Type B pancreatic cell (in vitro differentiated cells): ENCODE measurements at regions not wholly inside any gene's neighbourhood (a gene's known extent, or its start where the extent isn't known, plus 50 kb on each side); places are given as distances from the start of the nearest gene placed in this dataset.

Experiments
- DNase-seq: peaks from one replicate; pipeline ENCODE4 v3.0.0; 2021; ENCODE audit warnings: mixed read lengths; ENCODE audit not compliant: unreplicated experiment; ENCODE audit errors: extremely low spot score
- H3K27ac Mint-ChIP-seq: 2 replicates; pipeline ENCODE4 v1.8.0; 2021; ENCODE audit warnings: mild to moderate bottlenecking, mixed read lengths
- H3K27me3 Mint-ChIP-seq: 2 replicates; pipeline ENCODE4 v1.8.0; 2021; ENCODE audit warnings: mixed read lengths
- H3K36me3 Mint-ChIP-seq: 2 replicates; pipeline ENCODE4 v1.8.0; 2021; ENCODE audit warnings: mixed read lengths
- H3K4me1 Mint-ChIP-seq: one replicate; pipeline ENCODE4 v1.8.0; 2021; ENCODE audit warnings: mixed read lengths; ENCODE audit not compliant: unreplicated experiment
- H3K4me3 Mint-ChIP-seq: 2 replicates; pipeline ENCODE4 v1.8.0; 2021; ENCODE audit warnings: mild to moderate bottlenecking, mixed read lengths
- H3K9me3 Mint-ChIP-seq: 2 replicates; pipeline ENCODE4 v1.8.0; 2021; ENCODE audit warnings: mixed read lengths
- CTCF ChIP-seq: fragments of 200-600 bp; sonication (generic); conservative IDR thresholded peaks from 2 replicates; pipeline ENCODE4 v1.5.0; 2021; ENCODE audit warnings: antibody characterized with exemption, mild to moderate bottlenecking

- Mint-ChIP-seq H3K9me3 (no peaks in the 10 kb centered on the region), H3K36me3 (no peaks in the 10 kb centered on the region), H3K27me3 (no peaks in the 10 kb centered on the region), H3K4me1 (no peaks in the 10 kb centered on the region), H3K27ac (no peak overlapping the region), H3K4me3 (no peak overlapping the region)
- no peak for DNase-seq
- TF ChIP-seq CTCF: no peak
Observed at GRCh38 chr4:81527709-81528108, 56.0 kb upstream of the RASGEF1B start.

- Mint-ChIP-seq H3K36me3 (no peaks in the 10 kb centered on the region), H3K4me1 (no peaks in the 10 kb centered on the region), H3K27ac (no peak overlapping the region), H3K4me3 (no peak overlapping the region), H3K27me3 (no peaks in the 10 kb centered on the region), H3K9me3 (no peaks in the 10 kb centered on the region)
- no peak for TF ChIP-seq CTCF
- DNase-seq: no peak
Observed at GRCh38 chr4:81527115-81527514, 55.4 kb upstream of the RASGEF1B start.

- H3K36me3 Mint-ChIP-seq: no peaks in the 10 kb centered on the region
- no peaks in the 10 kb centered on the region for H3K9me3 Mint-ChIP-seq
- no peak for DNase-seq
- H3K4me1 Mint-ChIP-seq: no peaks in the 10 kb centered on the region
- H3K4me3 Mint-ChIP-seq: no peak overlapping the region
- no peak overlapping the region for H3K27ac Mint-ChIP-seq
- no peak for TF ChIP-seq CTCF
- no peaks in the 10 kb centered on the region for H3K27me3 Mint-ChIP-seq
Observed at GRCh38 chr4:81526706-81527105, 55.0 kb upstream of the RASGEF1B start.

GRCh38 chr4:81523672-81524327 is 52.1 kb upstream of the RASGEF1B start:
- no peak for DNase-seq

GRCh38 chr4:81522711-81523110 is 51.0 kb upstream of the RASGEF1B start:
- no peak overlapping the region for H3K27ac Mint-ChIP-seq
- TF ChIP-seq CTCF: no peak
- no peak for DNase-seq
- H3K4me1 Mint-ChIP-seq: no peaks in the 10 kb centered on the region
- no peaks in the 10 kb centered on the region for H3K36me3 Mint-ChIP-seq
- H3K9me3 Mint-ChIP-seq: no peaks in the 10 kb centered on the region
- no peaks in the 10 kb centered on the region for H3K27me3 Mint-ChIP-seq
- H3K4me3 Mint-ChIP-seq: no peak overlapping the region

More at GRCh38 chr4:81523672-81524327, 52.1 kb upstream of the RASGEF1B start:
- Mint-ChIP-seq H3K27me3 (no peaks in the 10 kb centered on the region), H3K4me3 (no peak overlapping the region), H3K4me1 (no peaks in the 10 kb centered on the region), H3K9me3 (no peaks in the 10 kb centered on the region), H3K27ac (no peak overlapping the region), H3K36me3 (no peaks in the 10 kb centered on the region)
- TF ChIP-seq CTCF: no peak

- no peak for TF ChIP-seq CTCF
- no peak overlapping the region for H3K4me3 Mint-ChIP-seq
- no peaks in the 10 kb centered on the region for H3K36me3 Mint-ChIP-seq
Observed at GRCh38 chr4:81521708-81522107, 50.0 kb upstream of the RASGEF1B start.

More at GRCh38 chr4:81521708-81522107, 50.0 kb upstream of the RASGEF1B start:
- no peaks in the 10 kb centered on the region for H3K4me1 Mint-ChIP-seq
- DNase-seq: no peak
- H3K27me3 Mint-ChIP-seq: no peaks in the 10 kb centered on the region
- H3K27ac Mint-ChIP-seq: no peak overlapping the region
- no peaks in the 10 kb centered on the region for H3K9me3 Mint-ChIP-seq
